ENCODE measurements at regions not wholly inside any gene's neighbourhood (a gene's known extent, or its start where the extent isn't known, plus 50 kb on each side); places are given as distances from the start of the nearest gene placed in this dataset.

- DNase-seq (ENCODE audit: low read depth): no peak
- TF ChIP-seq, protein P1, sequence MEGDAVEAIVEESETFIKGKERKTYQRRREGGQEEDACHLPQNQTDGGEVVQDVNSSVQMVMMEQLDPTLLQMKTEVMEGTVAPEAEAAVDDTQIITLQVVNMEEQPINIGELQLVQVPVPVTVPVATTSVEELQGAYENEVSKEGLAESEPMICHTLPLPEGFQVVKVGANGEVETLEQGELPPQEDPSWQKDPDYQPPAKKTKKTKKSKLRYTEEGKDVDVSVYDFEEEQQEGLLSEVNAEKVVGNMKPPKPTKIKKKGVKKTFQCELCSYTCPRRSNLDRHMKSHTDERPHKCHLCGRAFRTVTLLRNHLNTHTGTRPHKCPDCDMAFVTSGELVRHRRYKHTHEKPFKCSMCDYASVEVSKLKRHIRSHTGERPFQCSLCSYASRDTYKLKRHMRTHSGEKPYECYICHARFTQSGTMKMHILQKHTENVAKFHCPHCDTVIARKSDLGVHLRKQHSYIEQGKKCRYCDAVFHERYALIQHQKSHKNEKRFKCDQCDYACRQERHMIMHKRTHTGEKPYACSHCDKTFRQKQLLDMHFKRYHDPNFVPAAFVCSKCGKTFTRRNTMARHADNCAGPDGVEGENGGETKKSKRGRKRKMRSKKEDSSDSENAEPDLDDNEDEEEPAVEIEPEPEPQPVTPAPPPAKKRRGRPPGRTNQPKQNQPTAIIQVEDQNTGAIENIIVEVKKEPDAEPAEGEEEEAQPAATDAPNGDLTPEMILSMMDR (conservative IDR thresholded peaks at IDR 0.05; ENCODE audit: low read depth, low read length): no peak
- H3K4me3 ChIP-seq (ENCODE audit: low read depth, low read length): no peak overlapping the region
Observed at GRCh38 chr3:28678086-28678485, 329.5 kb upstream of the AZI2 start.

GRCh38 chr3:28680050-28680449, 331.4 kb upstream of the AZI2 start:
- no peak overlapping the region for H3K4me3 ChIP-seq (ENCODE audit: low read depth, low read length)
- TF ChIP-seq, protein P1 (conservative IDR thresholded peaks at IDR 0.05; ENCODE audit: low read depth, low read length): no peak
- no peak for DNase-seq (ENCODE audit: low read depth)

GRCh38 chr3:28682121-28682520, 333.5 kb upstream of the AZI2 start:
- DNase-seq (ENCODE audit: low read depth): no peak
- TF ChIP-seq, protein P1 (conservative IDR thresholded peaks at IDR 0.05; ENCODE audit: low read depth, low read length): no peak
- H3K4me3 ChIP-seq (ENCODE audit: low read depth, low read length): no peak overlapping the region

DNA sequence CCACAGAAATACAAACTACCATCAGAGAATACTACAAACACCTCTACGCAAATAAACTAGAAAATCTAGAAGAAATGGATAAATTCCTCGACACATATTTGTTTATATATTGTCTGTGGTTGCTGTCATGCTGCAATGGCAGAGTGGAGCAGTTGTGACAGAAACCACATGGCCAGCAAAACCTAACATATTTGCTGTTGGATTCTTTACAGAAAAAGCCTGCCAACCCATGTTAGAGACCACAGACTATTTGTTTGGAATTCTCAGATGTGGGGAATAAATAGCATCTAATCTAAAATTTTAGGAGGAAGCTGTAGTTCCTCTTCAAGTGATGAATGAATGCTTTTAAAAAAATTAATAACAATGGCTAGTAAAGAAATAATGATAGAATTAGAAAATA, 341.6 kb upstream of the AZI2 start:
- H3K4me3 ChIP-seq (ENCODE audit: low read depth, low read length): no peak overlapping the region
- TF ChIP-seq, protein P1 (conservative IDR thresholded peaks at IDR 0.05; ENCODE audit: low read depth, low read length): no peak
- no peak for DNase-seq (ENCODE audit: low read depth)

DNA sequence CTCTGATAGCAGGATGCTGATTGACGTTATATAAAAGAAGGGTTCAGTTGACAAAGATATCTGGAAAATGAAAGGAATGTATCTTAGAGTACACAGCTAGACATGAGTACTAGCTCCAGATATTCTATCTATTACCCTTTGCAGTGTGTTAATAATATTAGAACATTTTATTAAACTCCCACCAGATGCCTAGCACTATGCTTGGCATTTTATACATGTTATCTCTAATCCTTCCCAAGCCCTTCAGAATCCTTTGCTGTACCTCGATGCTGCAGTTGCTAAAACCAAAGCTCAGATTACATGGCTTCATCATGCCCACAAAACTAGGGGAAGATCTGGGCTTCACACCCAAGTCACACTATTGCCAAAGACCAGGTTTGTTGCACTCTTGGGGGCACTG, 350.1 kb upstream of the AZI2 start:
- TF ChIP-seq, protein P1 (conservative IDR thresholded peaks at IDR 0.05; ENCODE audit: low read depth, low read length): no peak
- DNase-seq (ENCODE audit: low read depth): no peak
- H3K4me3 ChIP-seq (ENCODE audit: low read depth, low read length): no peak overlapping the region

DNA sequence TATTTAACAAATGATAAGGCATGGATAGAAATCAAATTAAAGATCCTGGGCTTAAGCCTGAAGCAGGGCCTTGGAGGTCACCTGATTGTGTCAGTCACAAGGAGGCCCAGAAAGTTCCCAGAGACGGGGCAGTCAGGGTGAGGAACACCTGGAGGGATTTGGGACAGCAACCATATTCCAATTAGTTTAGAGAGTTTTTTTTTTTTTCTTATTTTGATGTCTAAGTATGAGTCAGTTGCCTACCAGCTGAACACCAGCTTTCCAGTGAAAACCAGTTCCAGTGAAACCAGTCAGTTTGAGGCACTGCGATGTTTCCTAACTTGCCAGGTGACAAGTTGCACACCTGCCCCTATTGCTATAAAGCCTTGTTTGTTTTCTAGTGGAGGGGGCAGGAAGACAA, 350.7 kb upstream of the AZI2 start:
- no peak for DNase-seq (ENCODE audit: low read depth)
- no peak overlapping the region for H3K4me3 ChIP-seq (ENCODE audit: low read depth, low read length)
- TF ChIP-seq, protein P1 (conservative IDR thresholded peaks at IDR 0.05; ENCODE audit: low read depth, low read length): no peak

GRCh38 chr3:28700728-28701127, 352.1 kb upstream of the AZI2 start:
- DNase-seq (ENCODE audit: low read depth): no peak
- no peak overlapping the region for H3K4me3 ChIP-seq (ENCODE audit: low read depth, low read length)
- TF ChIP-seq, protein P1 (conservative IDR thresholded peaks at IDR 0.05; ENCODE audit: low read depth, low read length): no peak

Data from epithelial cell of proximal tubule (primary cell).